Colonic mucosa (tissue), 4 donors: ENCODE measurements at regions not wholly inside any gene's neighbourhood (a gene's known extent, or its start where the extent isn't known, plus 50 kb on each side); places are given as distances from the start of the nearest gene placed in this dataset.

Experiments
- DNase-seq: peaks from one replicate; pipeline ENCODE4 v3.0.0-alpha.2; 2020
- H3K27ac ChIP-seq: fragments of 200-600 bp; one replicate; pipeline ENCODE4 v1.8.0; 2021
- H3K27me3 ChIP-seq: fragments of 200-600 bp; one replicate; pipeline ENCODE4 v1.8.0; 2021
- H3K36me3 ChIP-seq: fragments of 200-600 bp; one replicate; pipeline ENCODE4 v1.8.0; 2021
- H3K4me1 ChIP-seq: fragments of 200-600 bp; one replicate; pipeline ENCODE4 v1.8.0; 2021; ENCODE audit warnings: mild to moderate bottlenecking
- H3K4me3 ChIP-seq: fragments of 200-600 bp; one replicate; pipeline ENCODE4 v1.8.0; 2021
- H3K9ac ChIP-seq, 2 donors: one replicate each; pipeline ENCODE4 v1.7.0; 2013; ENCODE audit warnings: control low read depth in 2 of 2, low read depth in 2 of 2, low read length in 2 of 2
- H3K9me3 ChIP-seq: fragments of 200-600 bp; one replicate; pipeline ENCODE4 v1.8.0; 2021
- CTCF ChIP-seq: fragments of 200-600 bp; IDR thresholded peaks from one replicate; pipeline ENCODE4 v1.8.0; 2022; ENCODE audit warnings: antibody characterized with exemption, mild to moderate bottlenecking
- intact Hi-C: fragments of 100-400 bp; cut with DNase I; formaldehyde crosslinking; loops from one replicate; pipeline ENCODE4 v1.14.1; 2022
- donor health status: healthy.
- donor health status: DM: no; HTN: no; CAD: no.
- donor health status: DM: no; HTN: no; CAD: no.

- no peak for DNase-seq
- Histone ChIP-seq H3K9me3 (no peaks in the 10 kb centered on the region), H3K27me3 (no peaks in the 10 kb centered on the region), H3K36me3 (no peaks in the 10 kb centered on the region), H3K4me3 (no peak overlapping the region), H3K4me1 (no peaks in the 10 kb centered on the region), H3K27ac (no peak overlapping the region), H3K9ac (no peak overlapping the region)
- intact Hi-C loops: no loop called here
- TF ChIP-seq CTCF: no peak
These were observed 577.9 kb upstream of the GCFC2 start for GRCh38 chr2:76288598-76288997.

- H3K4me3 ChIP-seq: no peak overlapping the region
- intact Hi-C loops: no loop called here
- H3K36me3 ChIP-seq: no peaks in the 10 kb centered on the region
- H3K4me1 ChIP-seq: no peaks in the 10 kb centered on the region
- no peak for TF ChIP-seq CTCF
- H3K9ac ChIP-seq: no peak overlapping the region
- DNase-seq: no peak
- H3K27me3 ChIP-seq: no peaks in the 10 kb centered on the region
- H3K27ac ChIP-seq: no peak overlapping the region
- no peaks in the 10 kb centered on the region for H3K9me3 ChIP-seq
These were observed 577.4 kb upstream of the GCFC2 start for GRCh38 chr2:76288146-76288545.

GRCh38 chr2:76283350-76283749 is 572.6 kb upstream of the GCFC2 start:
- Histone ChIP-seq H3K9ac (no peak overlapping the region), H3K27me3 (no peaks in the 10 kb centered on the region), H3K36me3 (no peaks in the 10 kb centered on the region), H3K4me1 (no peaks in the 10 kb centered on the region), H3K4me3 (no peak overlapping the region), H3K9me3 (no peaks in the 10 kb centered on the region), H3K27ac (no peak overlapping the region)
- TF ChIP-seq CTCF: no peak
- intact Hi-C loops: no loop called here
- no peak for DNase-seq

- H3K36me3 ChIP-seq: no peaks in the 10 kb centered on the region
- H3K27me3 ChIP-seq: no peaks in the 10 kb centered on the region
- no peak overlapping the region for H3K27ac ChIP-seq
- H3K4me3 ChIP-seq: no peak overlapping the region
- DNase-seq: no peak
- intact Hi-C loops: no loop called here
- no peaks in the 10 kb centered on the region for H3K9me3 ChIP-seq
- no peak overlapping the region for H3K9ac ChIP-seq
- no peaks in the 10 kb centered on the region for H3K4me1 ChIP-seq
- TF ChIP-seq CTCF: no peak
These were observed 570.6 kb upstream of the GCFC2 start for GRCh38 chr2:76281156-76281841.

GRCh38 chr2:76280686-76281085 is 570.0 kb upstream of the GCFC2 start:
- H3K27me3 ChIP-seq: no peaks in the 10 kb centered on the region
- intact Hi-C loops: no loop called here
- no peaks in the 10 kb centered on the region for H3K4me1 ChIP-seq
- no peak for DNase-seq
- H3K9me3 ChIP-seq: no peaks in the 10 kb centered on the region
- no peak overlapping the region for H3K9ac ChIP-seq
- no peak overlapping the region for H3K27ac ChIP-seq
- no peak for TF ChIP-seq CTCF
- no peak overlapping the region for H3K4me3 ChIP-seq
- no peaks in the 10 kb centered on the region for H3K36me3 ChIP-seq
